Keratinocyte (primary cell): ENCODE measurements at regions not wholly inside any gene's neighbourhood (a gene's known extent, or its start where the extent isn't known, plus 50 kb on each side); places are given as distances from the start of the nearest gene placed in this dataset.

Source experiments
- DNase-seq: peaks from one replicate; pipeline ENCODE4 v3.0.0-alpha.2; 2011; ENCODE audit warnings: low read depth, missing footprints, low spot score
- FAIRE-seq: peaks from 2 replicates; lab custom pipeline; 2011; peaks lifted over from hg19 to GRCh38; lab: Jason Lieb, UNC
- H2AFZ ChIP-seq: 2 replicates; pipeline ENCODE4 v1.6.0; 2012; ENCODE audit warnings: low read length, control low read depth, inconsistent platforms; ENCODE audit not compliant: control insufficient read depth
- H3K27ac ChIP-seq: 2 replicates; pipeline ENCODE4 v1.5.1; 2011; ENCODE audit warnings: low read length; ENCODE audit not compliant: control insufficient read depth, insufficient read depth
- H3K27me3 ChIP-seq: 3 replicates; pipeline ENCODE4 v1.6.0; 2011; ENCODE audit warnings: low read length; ENCODE audit not compliant: control insufficient read depth, insufficient read depth; ENCODE audit errors: extremely low read depth
- H3K36me3 ChIP-seq, 2 experiments: 2 replicates in 1 of 2; 3 replicates in 1 of 2; pipeline ENCODE4 v1.5.1; 2011; ENCODE audit warnings: low read length in 2 of 2, mild to moderate bottlenecking in 1 of 2; ENCODE audit not compliant: control insufficient read depth in 2 of 2, insufficient read depth in 2 of 2; ENCODE audit errors: extremely low read depth in 1 of 2
- H3K4me1 ChIP-seq: 3 replicates; pipeline ENCODE4 v1.5.1; 2011; ENCODE audit warnings: low read length; ENCODE audit not compliant: control insufficient read depth, insufficient read depth; ENCODE audit errors: extremely low read depth
- H3K4me2 ChIP-seq: 3 replicates; pipeline ENCODE4 v1.6.0; 2011; ENCODE audit warnings: low read depth, low read length; ENCODE audit not compliant: control insufficient read depth, insufficient read depth; ENCODE audit errors: extremely low read depth
- H3K4me3 ChIP-seq, 3 experiments: fragments of 200-600 bp in 1 of 3; sonication (generic) in 1 of 3; 2 replicates in 2 of 3; 3 replicates in 1 of 3; pipeline ENCODE4 v1.5.1; 2011 to 2016; ENCODE audit warnings: low read length in 3 of 3, mild to moderate bottlenecking in 3 of 3, control low read depth in 2 of 3, inconsistent platforms in 1 of 3, low read depth in 1 of 3, mixed read lengths in 1 of 3, mixed run types in 1 of 3, moderate library complexity in 1 of 3; ENCODE audit not compliant: control insufficient read depth in 2 of 3, insufficient read depth in 2 of 3; ENCODE audit errors: extremely low read depth in 1 of 3
- H3K79me2 ChIP-seq: 2 replicates; pipeline ENCODE4 v1.6.0; 2012; ENCODE audit warnings: low read length; ENCODE audit not compliant: control insufficient read depth, insufficient read depth
- H3K9ac ChIP-seq: 3 replicates; pipeline ENCODE4 v1.6.0; 2011; ENCODE audit warnings: low read length; ENCODE audit not compliant: control insufficient read depth, insufficient read depth; ENCODE audit errors: extremely low read depth
- H3K9me1 ChIP-seq: 3 replicates; pipeline ENCODE4 v1.6.0; 2011; ENCODE audit warnings: low read length; ENCODE audit not compliant: control insufficient read depth, insufficient read depth; ENCODE audit errors: extremely low read depth
- H3K9me3 ChIP-seq: 2 replicates; pipeline ENCODE4 v1.5.1; 2012; ENCODE audit warnings: low read depth, low read length; ENCODE audit not compliant: control insufficient read depth
- H4K20me1 ChIP-seq: 3 replicates; pipeline ENCODE4 v1.6.0; 2011; ENCODE audit warnings: low read length; ENCODE audit not compliant: control insufficient read depth, insufficient read depth; ENCODE audit errors: extremely low read depth
- EZH2 ChIP-seq: IDR thresholded peaks from one replicate; pipeline ENCODE4 v1.6.1; 2012; ENCODE audit warnings: inconsistent platforms, mild to moderate bottlenecking, low read length, moderate library complexity
- dilution Hi-C: fragments of 300-500 bp; cut with MboI; formaldehyde crosslinking; loops from one replicate; pipeline ENCODE4 v1.7.0; 2020; ENCODE audit warnings: low sequenced_read_pairs; ENCODE audit not compliant: extremely low pct_ligation_motif_present
- TF ChIP-seq, protein P1 (sequence below), 3 experiments: IDR thresholded peaks in 1 of 3; conservative IDR thresholded peaks in 1 of 3; optimal IDR thresholded peaks in 1 of 3; 2 replicates in 2 of 3; 3 replicates in 1 of 3; pipeline versions ENCODE3 to v1.5.1; 2011; ENCODE audit warnings: low read length in 3 of 3, mild to moderate bottlenecking in 3 of 3, moderate library complexity in 2 of 3, control low read depth in 1 of 3, inconsistent platforms in 1 of 3; ENCODE audit not compliant: insufficient read depth in 2 of 3; ENCODE audit errors: extremely low read depth in 1 of 3

DNA sequence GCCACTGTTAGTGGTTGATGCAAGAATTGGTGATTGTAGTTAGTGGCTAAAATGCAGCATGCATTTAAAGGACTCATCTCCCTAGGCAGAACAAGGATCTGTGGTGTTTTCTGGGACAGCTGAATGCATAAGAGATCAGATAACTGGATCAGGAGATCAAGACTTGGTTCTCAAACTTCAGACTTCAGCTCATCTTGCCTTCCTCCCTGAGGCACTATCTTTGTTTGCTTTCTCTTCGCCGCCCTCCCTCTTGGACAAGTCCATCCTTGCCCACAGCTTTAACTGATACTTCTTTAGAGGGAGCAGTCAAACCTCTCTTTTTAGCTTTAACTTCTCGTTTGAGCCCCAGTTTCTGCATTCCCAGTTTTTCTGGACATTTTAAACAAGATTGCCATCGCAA, 195.4 kb upstream of the TPRG1 start:
- peak overlapping the region; percentile 23 for H2AFZ ChIP-seq
- H3K9me1 ChIP-seq: no peaks in the 10 kb centered on the region
- dilution Hi-C loops: no loop called here
- no peaks in the 10 kb centered on the region for H3K9me3 ChIP-seq
- H3K4me1 ChIP-seq: peaks cover 10% of the 10 kb centered on the region
- no peaks in the 10 kb centered on the region for H4K20me1 ChIP-seq
- H3K27me3 ChIP-seq: no peaks in the 10 kb centered on the region
- no peaks in the 10 kb centered on the region for H3K79me2 ChIP-seq
- no peak overlapping the region for H3K27ac ChIP-seq
- TF ChIP-seq, protein P1, sequence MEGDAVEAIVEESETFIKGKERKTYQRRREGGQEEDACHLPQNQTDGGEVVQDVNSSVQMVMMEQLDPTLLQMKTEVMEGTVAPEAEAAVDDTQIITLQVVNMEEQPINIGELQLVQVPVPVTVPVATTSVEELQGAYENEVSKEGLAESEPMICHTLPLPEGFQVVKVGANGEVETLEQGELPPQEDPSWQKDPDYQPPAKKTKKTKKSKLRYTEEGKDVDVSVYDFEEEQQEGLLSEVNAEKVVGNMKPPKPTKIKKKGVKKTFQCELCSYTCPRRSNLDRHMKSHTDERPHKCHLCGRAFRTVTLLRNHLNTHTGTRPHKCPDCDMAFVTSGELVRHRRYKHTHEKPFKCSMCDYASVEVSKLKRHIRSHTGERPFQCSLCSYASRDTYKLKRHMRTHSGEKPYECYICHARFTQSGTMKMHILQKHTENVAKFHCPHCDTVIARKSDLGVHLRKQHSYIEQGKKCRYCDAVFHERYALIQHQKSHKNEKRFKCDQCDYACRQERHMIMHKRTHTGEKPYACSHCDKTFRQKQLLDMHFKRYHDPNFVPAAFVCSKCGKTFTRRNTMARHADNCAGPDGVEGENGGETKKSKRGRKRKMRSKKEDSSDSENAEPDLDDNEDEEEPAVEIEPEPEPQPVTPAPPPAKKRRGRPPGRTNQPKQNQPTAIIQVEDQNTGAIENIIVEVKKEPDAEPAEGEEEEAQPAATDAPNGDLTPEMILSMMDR (optimal IDR thresholded peaks at IDR 0.05 in 1 of 3, IDR thresholded peaks at IDR 0.05 in 1 of 3, conservative IDR thresholded peaks at IDR 0.05 in 1 of 3; ENCODE audit: extremely low read depth in 1 of 3, insufficient read depth in 2 of 3, low read length in 3 of 3): no peak
- TF ChIP-seq EZH2: no peak
- peak overlapping the region; percentile 79 for H3K4me2 ChIP-seq
- no peak overlapping the region for H3K9ac ChIP-seq
- H3K4me3 ChIP-seq: peak overlapping the region in 2 of 3 experiments; percentile 44 to 50
- H3K36me3 ChIP-seq: no peaks in the 10 kb centered on the region
- FAIRE-seq (peak; percentile 93), DNase-seq (no peak)

DNA sequence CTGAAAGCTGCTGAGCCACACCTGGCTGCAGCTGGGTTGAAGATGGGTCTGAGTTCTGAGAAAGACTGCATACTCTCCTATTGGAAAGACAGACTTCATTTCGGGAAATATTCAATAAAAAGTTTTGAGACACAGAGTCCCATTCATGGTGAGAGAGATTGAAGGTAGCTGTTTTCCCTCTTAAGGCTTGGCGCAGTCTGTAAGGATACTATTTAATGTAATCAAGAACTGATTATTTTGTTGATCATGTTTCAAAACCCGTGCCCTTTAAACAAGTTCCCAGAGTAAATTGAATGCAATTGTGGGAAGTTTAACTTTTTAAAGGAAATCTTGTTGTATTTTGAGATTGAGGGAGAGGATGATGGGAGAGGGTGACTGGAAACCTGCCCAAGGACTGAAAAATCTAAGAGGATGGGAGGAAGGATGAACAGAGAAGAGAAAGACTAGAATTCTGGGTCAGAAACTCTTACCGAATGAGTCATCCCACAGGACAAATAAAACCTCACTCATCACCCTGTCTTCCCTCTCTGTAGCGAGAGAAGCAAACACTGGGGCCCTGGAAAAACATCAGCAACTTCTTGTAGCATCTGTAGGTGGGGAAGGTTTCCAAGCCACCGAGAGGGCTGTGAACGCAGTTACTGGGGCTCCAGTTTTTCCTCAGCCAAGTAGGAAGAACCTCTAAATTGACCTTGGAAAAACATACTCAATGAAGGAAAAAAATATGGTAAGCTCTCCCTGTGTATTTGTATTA, 193.2 kb upstream of the TPRG1 start:
- no peaks in the 10 kb centered on the region for H3K36me3 ChIP-seq
- no peak for DNase-seq
- no peak overlapping the region for H3K27ac ChIP-seq
- H3K4me1 ChIP-seq: peaks cover 10% of the 10 kb centered on the region
- H4K20me1 ChIP-seq: no peaks in the 10 kb centered on the region
- H3K4me2 ChIP-seq: no peak overlapping the region
- no peak for TF ChIP-seq EZH2
- TF ChIP-seq, protein P1 (optimal IDR thresholded peaks at IDR 0.05 in 1 of 3, IDR thresholded peaks at IDR 0.05 in 1 of 3, conservative IDR thresholded peaks at IDR 0.05 in 1 of 3; ENCODE audit: extremely low read depth in 1 of 3, insufficient read depth in 2 of 3, low read length in 3 of 3): no peak
- H2AFZ ChIP-seq: no peak overlapping the region
- dilution Hi-C loops: no loop called here
- no peaks in the 10 kb centered on the region for H3K9me3 ChIP-seq
- no peak overlapping the region for H3K9ac ChIP-seq
- H3K79me2 ChIP-seq: no peaks in the 10 kb centered on the region
- FAIRE-seq: no peak
- H3K9me1 ChIP-seq: no peaks in the 10 kb centered on the region
- no peak overlapping the region for H3K4me3 ChIP-seq
- H3K27me3 ChIP-seq: no peaks in the 10 kb centered on the region
